ENCODE measurements at regions not wholly inside any gene's neighbourhood (a gene's known extent, or its start where the extent isn't known, plus 50 kb on each side); places are given as distances from the start of the nearest gene placed in this dataset.

DNA sequence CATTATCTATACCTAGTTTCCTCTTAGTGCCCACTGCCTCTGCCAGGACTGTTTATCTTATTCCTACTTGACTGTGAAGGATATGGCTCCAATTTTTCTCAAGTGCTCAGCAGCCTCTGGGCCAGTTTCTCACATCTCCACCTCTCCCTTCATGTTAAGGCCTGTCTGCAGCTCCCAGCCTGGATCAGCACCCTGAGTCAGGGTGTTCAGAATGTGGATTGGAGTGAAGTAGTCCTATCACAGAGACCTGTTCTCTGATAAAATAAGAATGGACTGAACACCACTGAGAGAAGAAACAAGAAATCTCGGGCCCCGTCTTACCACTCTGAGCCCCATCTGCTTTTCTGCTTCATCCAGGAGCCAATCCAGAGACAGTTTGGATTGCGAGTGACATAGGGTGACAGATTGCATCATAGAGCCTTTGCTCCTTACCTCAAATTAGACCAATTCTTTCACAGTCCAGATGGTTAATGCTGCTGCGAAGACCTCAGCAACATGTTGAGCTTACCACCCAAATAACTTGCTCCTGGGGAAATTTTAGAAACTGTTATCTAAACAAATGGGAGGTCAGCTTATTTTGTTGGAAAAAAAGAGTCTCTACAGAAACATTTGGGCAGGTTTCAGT, 473.1 kb downstream of the PDZRN4 start:
- TF ChIP-seq, protein P1, sequence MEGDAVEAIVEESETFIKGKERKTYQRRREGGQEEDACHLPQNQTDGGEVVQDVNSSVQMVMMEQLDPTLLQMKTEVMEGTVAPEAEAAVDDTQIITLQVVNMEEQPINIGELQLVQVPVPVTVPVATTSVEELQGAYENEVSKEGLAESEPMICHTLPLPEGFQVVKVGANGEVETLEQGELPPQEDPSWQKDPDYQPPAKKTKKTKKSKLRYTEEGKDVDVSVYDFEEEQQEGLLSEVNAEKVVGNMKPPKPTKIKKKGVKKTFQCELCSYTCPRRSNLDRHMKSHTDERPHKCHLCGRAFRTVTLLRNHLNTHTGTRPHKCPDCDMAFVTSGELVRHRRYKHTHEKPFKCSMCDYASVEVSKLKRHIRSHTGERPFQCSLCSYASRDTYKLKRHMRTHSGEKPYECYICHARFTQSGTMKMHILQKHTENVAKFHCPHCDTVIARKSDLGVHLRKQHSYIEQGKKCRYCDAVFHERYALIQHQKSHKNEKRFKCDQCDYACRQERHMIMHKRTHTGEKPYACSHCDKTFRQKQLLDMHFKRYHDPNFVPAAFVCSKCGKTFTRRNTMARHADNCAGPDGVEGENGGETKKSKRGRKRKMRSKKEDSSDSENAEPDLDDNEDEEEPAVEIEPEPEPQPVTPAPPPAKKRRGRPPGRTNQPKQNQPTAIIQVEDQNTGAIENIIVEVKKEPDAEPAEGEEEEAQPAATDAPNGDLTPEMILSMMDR (conservative IDR thresholded peaks at IDR 0.05; ENCODE audit: low read depth, low read length) = no peak
- TF ChIP-seq EZH2phosphoT487 (IDR thresholded peaks at IDR 0.05; ENCODE audit: borderline replicate concordance, low read length) = no peak

Measured in PC-3 (cell line).